CD14-positive monocyte (primary cell): ENCODE measurements at regions not wholly inside any gene's neighbourhood (a gene's known extent, or its start where the extent isn't known, plus 50 kb on each side); places are given as distances from the start of the nearest gene placed in this dataset.

Experiments used
- DNase-seq, 3 donors: peaks; one replicate each; pipeline ENCODE4 v3.0.0-alpha.2; 2011 to 2022
- H2AFZ ChIP-seq: 2 replicates; pipeline ENCODE4 v1.6.0; 2012; ENCODE audit warnings: mild to moderate bottlenecking, low read depth, low read length, inconsistent platforms; ENCODE audit not compliant: insufficient read depth, poor library complexity, severe bottlenecking
- H3K27ac ChIP-seq, 2 donors: 1 replicate in 1 of 2; 2 replicates in 1 of 2; pipeline ENCODE4 v1.5.1; 2012 to 2013; ENCODE audit warnings: low read length in 2 of 2, control low read depth in 1 of 2, inconsistent platforms in 1 of 2, low read depth in 1 of 2, mild to moderate bottlenecking in 1 of 2
- H3K27me3 ChIP-seq, 2 donors: one replicate each; pipeline versions ENCODE4 v1.6.0 to v1.6.1; 2011 to 2013; ENCODE audit warnings: low read length in 2 of 2; ENCODE audit not compliant: control insufficient read depth in 2 of 2, insufficient read depth in 2 of 2
- H3K36me3 ChIP-seq, 2 donors: replicated peaks in 1 of 2; 1 replicate in 1 of 2; 2 replicates in 1 of 2; pipeline versions ENCODE4 v1.5.1 to v1.6.1; 2012 to 2013; ENCODE audit warnings: low read length in 2 of 2, control low read depth in 1 of 2, inconsistent platforms in 1 of 2, mild to moderate bottlenecking in 1 of 2; ENCODE audit not compliant: insufficient read depth in 2 of 2, control insufficient read depth in 1 of 2
- H3K4me1 ChIP-seq, 2 donors: 1 replicate in 1 of 2; 2 replicates in 1 of 2; pipeline versions ENCODE4 v1.5.1 to v1.6.1; 2012 to 2013; ENCODE audit warnings: low read length in 2 of 2, control low read depth in 1 of 2, inconsistent platforms in 1 of 2, mild to moderate bottlenecking in 1 of 2, moderate library complexity in 1 of 2; ENCODE audit not compliant: insufficient read depth in 2 of 2, control insufficient read depth in 1 of 2
- H3K4me2 ChIP-seq: replicated peaks from 2 replicates; pipeline ENCODE3; 2012; ENCODE audit warnings: low read length, moderate library complexity, mild to moderate bottlenecking; ENCODE audit not compliant: poor library complexity, severe bottlenecking; ENCODE audit errors: extremely low read depth
- H3K4me3 ChIP-seq, 3 experiments: fragments of 200-600 bp in 1 of 3; sonication (generic) in 1 of 3; replicated peaks in 1 of 3; 1 replicate in 2 of 3; 2 replicates in 1 of 3; pipeline ENCODE4 v1.5.1; 2011 to 2013; ENCODE audit warnings: low read length in 3 of 3, mild to moderate bottlenecking in 3 of 3, control low read depth in 2 of 3, low read depth in 2 of 3, inconsistent platforms in 1 of 3, moderate library complexity in 1 of 3
- H3K79me2 ChIP-seq: 2 replicates; pipeline ENCODE4 v1.6.0; 2012; ENCODE audit warnings: mild to moderate bottlenecking, control low read depth, inconsistent platforms, low read length, moderate library complexity; ENCODE audit not compliant: insufficient read depth
- H3K9ac ChIP-seq: 2 replicates; pipeline ENCODE4 v1.6.0; 2017; ENCODE audit warnings: low read length, mild to moderate bottlenecking; ENCODE audit not compliant: insufficient read depth, poor library complexity, severe bottlenecking
- H3K9me3 ChIP-seq, 2 donors: replicated peaks in 1 of 2; 1 replicate in 1 of 2; 2 replicates in 1 of 2; pipeline versions ENCODE4 v1.5.1 to v1.6.1; 2012 to 2013; ENCODE audit warnings: low read length in 2 of 2, control low read depth in 1 of 2; ENCODE audit not compliant: control insufficient read depth in 1 of 2, insufficient read depth in 1 of 2
- H4K20me1 ChIP-seq: 2 replicates; pipeline ENCODE4 v1.6.0; 2012; ENCODE audit warnings: mild to moderate bottlenecking, low read length, control low read depth, moderate library complexity; ENCODE audit not compliant: insufficient read depth
- H3K27ac Mint-ChIP-seq, 7 donors: one replicate each; pipeline ENCODE4 v1.8.0; 2020; ENCODE audit warnings: mild to moderate bottlenecking in 7 of 7, mixed read lengths in 7 of 7, moderate library complexity in 6 of 7, inconsistent platforms in 2 of 7
- H3K27me3 Mint-ChIP-seq, 3 donors: one replicate each; pipeline ENCODE4 v1.8.0; 2021 to 2022; ENCODE audit warnings: low read depth in 3 of 3, mild to moderate bottlenecking in 3 of 3, mixed read lengths in 3 of 3, moderate library complexity in 3 of 3, inconsistent platforms in 1 of 3
- H3K36me3 Mint-ChIP-seq, 2 donors: one replicate each; pipeline ENCODE4 v1.8.0; 2020; ENCODE audit warnings: mixed read lengths in 2 of 2, inconsistent platforms in 1 of 2, mild to moderate bottlenecking in 1 of 2
- H3K4me1 Mint-ChIP-seq: one replicate; pipeline ENCODE4 v1.8.0; 2020; ENCODE audit warnings: mild to moderate bottlenecking, mixed read lengths
- H3K4me3 Mint-ChIP-seq, 2 donors: one replicate each; pipeline ENCODE4 v1.8.0; 2020; ENCODE audit warnings: mild to moderate bottlenecking in 2 of 2, mixed read lengths in 2 of 2, moderate library complexity in 1 of 2
- H3K9me3 Mint-ChIP-seq, 7 donors: one replicate each; pipeline ENCODE4 v1.8.0; 2020 to 2022; ENCODE audit warnings: mixed read lengths in 7 of 7, mild to moderate bottlenecking in 6 of 7, moderate library complexity in 6 of 7, inconsistent platforms in 2 of 7
- CTCF ChIP-seq: fragments of 200-600 bp; IDR thresholded peaks from one replicate; pipeline ENCODE4 v1.8.0; 2022; ENCODE audit warnings: antibody characterized with exemption, mild to moderate bottlenecking
- WGBS: methylation state at CpG from one replicate; pipeline ENCODE4 v1.1.5; 2013; ENCODE audit warnings: missing lambda C conversion rate; ENCODE audit not compliant: insufficient coverage; 5-methylcytosine and 5-hydroxymethylcytosine counted together
- intact Hi-C, 2 donors: fragments of 100-400 bp; cut with micrococcal nuclease; formaldehyde crosslinking; loops; one replicate each; pipeline versions ENCODE4 v1.15.0 to v1.15.1; 2023

GRCh38 chrX:39157006-39157405 lies 355.7 kb downstream of the MID1IP1 start:
- Histone ChIP-seq H3K27me3 (peaks cover 0 to 2% of the 10 kb centered on the region in 2 donors), H3K79me2 (no peaks in the 10 kb centered on the region), H2AFZ (no peak overlapping the region), H3K4me1 (peaks cover 24 to 28% of the 10 kb centered on the region in 2 donors), H3K27ac (no peak overlapping the region), H3K9me3 (no peaks in the 10 kb centered on the region), H3K4me2 (no peak overlapping the region), H3K36me3 (no peaks in the 10 kb centered on the region), H3K4me3 (no peak overlapping the region), H4K20me1 (no peaks in the 10 kb centered on the region), H3K9ac (no peak overlapping the region)
- Mint-ChIP-seq H3K4me1 (peaks cover 22% of the 10 kb centered on the region), H3K4me3 (no peak overlapping the region), H3K9me3 (peaks cover 0 to 1% (median 0%) of the 10 kb centered on the region in 7 donors), H3K36me3 (no peaks in the 10 kb centered on the region), H3K27me3 (peaks cover 4 to 10% (median 9%) of the 10 kb centered on the region in 3 donors), H3K27ac (no peak overlapping the region)
- intact Hi-C loops: loop anchor here in 1 of 2 donors (10.0 kb wide), 1 partner anchor 402 kb away; no protein-coding TSS in a partner anchor
- WGBS: no CpG with 5 or more reads among the region's 5 CpGs
- DNase-seq: no peak
- no peak for TF ChIP-seq CTCF

GRCh38 chrX:39157796-39158195 lies 356.5 kb downstream of the MID1IP1 start:
- peaks cover 8 to 18% (median 13%) of the 10 kb centered on the region in 3 donors for H3K27me3 Mint-ChIP-seq
- intact Hi-C loops: loop anchor here in 1 of 2 donors (10.0 kb wide), 1 partner anchor 403 kb away; no protein-coding TSS in a partner anchor

More at GRCh38 chrX:39157796-39158195, 356.5 kb downstream of the MID1IP1 start:
- Histone ChIP-seq H3K36me3 (no peaks in the 10 kb centered on the region), H3K9me3 (no peaks in the 10 kb centered on the region), H4K20me1 (no peaks in the 10 kb centered on the region), H3K4me3 (no peak overlapping the region), H3K4me1 (peaks cover 27 to 32% of the 10 kb centered on the region in 2 donors), H3K27ac (no peak overlapping the region), H3K9ac (no peak overlapping the region), H2AFZ (no peak overlapping the region), H3K27me3 (peaks cover 0 to 2% of the 10 kb centered on the region in 2 donors), H3K79me2 (no peaks in the 10 kb centered on the region), H3K4me2 (no peak overlapping the region)
- Mint-ChIP-seq H3K9me3 (peaks cover 0 to 1% (median 0%) of the 10 kb centered on the region in 7 donors), H3K4me3 (no peak overlapping the region), H3K27ac (no peak overlapping the region), H3K36me3 (no peaks in the 10 kb centered on the region), H3K4me1 (peaks cover 29% of the 10 kb centered on the region)
- no peak for TF ChIP-seq CTCF
- DNase-seq: no peak
- WGBS: 95% methylated on average over 4 of the region's 6 CpGs
